Nucleus accumbens (tissue), 56 donors: ENCODE measurements at regions not wholly inside any gene's neighbourhood (a gene's known extent, or its start where the extent isn't known, plus 50 kb on each side); places are given as distances from the start of the nearest gene placed in this dataset.
"Not testable (repeated sequence)": the region's sequence is repeated elsewhere in the genome, so short reads cannot be mapped to it uniquely, and the experiment has no call there.

Experiments used
- DNase-seq, 56 donors: peaks; one replicate each; lab custom pipeline; 2025; lab: John Stamatoyannopoulos, UW

- no peak for DNase-seq
These were observed 909.7 kb upstream of the AUTS2 start for GRCh38 chr7:68688416-68689086.

DNA sequence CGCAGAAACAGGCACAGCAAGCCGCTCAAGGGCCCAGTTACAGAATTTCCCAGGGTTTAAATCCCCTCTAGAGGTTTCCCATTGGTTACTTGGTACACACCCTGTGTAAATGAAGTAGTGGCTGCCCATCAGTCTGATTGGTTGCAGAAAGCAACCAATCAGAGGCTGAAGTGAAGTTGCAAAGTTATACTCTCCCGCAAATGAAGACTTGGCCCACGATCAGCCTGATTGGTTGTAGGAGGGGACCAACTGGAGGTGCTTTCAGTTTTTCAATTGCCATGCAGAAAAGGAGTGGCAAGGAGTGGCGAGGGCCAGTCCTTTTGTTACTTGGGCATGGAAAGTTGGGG, 909.2 kb upstream of the AUTS2 start:
- no peak for DNase-seq

- no peak for DNase-seq
These were observed 906.7 kb upstream of the AUTS2 start for GRCh38 chr7:68691261-68692216.

DNA sequence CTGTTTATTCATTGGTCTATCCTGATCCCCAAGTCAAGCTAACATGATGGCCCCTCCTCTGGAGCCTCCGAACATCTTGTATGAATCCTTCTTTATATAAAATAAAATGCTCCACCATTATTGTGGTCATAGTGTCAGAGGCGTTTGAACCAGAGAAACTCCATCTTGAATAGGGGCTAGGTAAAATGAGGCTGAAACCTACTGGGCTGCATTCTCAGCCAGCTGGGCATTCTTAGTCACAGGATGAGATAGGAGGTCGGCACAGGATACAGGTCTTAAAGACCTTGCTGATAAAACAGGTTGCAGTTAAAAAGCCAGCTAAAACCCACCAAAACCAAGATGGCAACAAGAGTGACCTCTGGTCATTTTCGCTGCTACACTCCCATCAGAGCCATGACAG, 905.8 kb upstream of the AUTS2 start:
- no peak for DNase-seq

- DNase-seq, result no peak
These were observed 903.6 kb upstream of the AUTS2 start for GRCh38 chr7:68694656-68695055.

DNA sequence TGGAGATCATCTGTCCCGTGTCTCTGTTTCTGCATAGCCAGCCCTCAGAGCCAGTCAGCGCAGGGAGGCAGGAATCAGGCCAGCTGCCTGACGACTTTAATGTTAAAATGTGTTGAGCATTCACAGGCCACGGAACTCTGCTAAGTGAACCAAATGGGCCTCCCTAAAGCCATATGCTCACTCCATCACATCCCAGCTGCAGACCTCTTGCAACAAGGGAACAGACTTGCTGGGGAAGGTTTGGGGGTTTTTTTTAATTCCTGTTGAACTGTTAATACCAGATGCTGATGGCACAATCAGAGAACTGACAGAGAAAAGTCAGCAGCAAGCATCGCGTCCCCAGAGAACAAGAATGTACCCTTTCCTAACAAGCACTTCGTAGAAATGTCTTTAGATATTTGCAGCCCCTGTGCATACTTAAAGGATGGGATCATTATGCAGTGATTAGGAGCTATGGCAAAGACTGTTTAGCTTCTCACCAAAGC, 900.4 kb upstream of the AUTS2 start:
- DNase-seq, result no peak

DNA sequence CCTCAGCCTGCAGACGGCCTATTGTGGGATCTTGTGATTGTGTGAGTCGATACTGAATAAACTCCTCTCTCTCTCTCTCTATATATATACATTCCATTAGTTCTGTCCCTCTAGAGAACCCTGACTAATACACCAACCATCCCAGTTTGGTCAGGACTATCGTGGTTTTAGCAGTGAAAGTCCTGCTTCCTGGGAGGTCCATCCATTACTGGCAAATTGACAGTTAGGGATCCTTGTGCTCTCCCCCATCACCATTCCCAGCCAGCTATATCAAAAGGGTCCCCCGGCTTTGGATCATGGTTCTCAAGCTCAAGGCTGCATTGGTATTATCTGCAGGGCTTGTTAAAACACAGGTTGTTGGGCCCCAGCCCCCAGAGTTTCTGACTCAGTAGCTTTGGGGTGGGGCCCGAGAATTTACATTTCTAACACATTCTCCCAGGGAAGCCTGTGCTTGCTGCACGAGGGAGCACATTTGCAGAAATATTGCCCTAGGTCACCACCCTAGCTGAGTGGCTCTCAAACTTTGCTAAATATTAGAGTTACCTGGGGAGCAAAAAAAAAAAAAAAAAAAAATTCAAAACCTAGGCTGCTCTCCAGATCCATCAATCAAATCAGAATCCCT, 899.1 kb upstream of the AUTS2 start:
- DNase-seq, result no peak

DNA sequence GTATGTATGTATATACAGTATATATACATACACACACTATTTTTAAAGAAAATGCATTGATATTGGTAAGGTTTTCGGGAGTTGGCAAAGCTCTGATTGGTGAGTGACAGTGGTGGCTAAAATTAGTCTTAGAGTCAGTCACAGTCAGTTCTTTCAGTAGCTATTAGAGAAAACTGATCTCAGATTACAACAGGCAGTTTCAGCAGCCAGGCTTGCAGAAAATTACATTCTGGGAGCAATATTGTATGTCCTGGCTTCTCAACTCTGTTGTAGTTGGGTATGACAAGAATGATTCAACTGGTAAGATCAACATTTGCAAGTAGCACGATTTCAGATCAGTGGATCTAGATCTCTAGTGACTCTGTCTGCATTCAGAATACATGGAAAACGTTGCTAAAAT, 897.9 kb upstream of the AUTS2 start:
- DNase-seq, result no peak

DNA sequence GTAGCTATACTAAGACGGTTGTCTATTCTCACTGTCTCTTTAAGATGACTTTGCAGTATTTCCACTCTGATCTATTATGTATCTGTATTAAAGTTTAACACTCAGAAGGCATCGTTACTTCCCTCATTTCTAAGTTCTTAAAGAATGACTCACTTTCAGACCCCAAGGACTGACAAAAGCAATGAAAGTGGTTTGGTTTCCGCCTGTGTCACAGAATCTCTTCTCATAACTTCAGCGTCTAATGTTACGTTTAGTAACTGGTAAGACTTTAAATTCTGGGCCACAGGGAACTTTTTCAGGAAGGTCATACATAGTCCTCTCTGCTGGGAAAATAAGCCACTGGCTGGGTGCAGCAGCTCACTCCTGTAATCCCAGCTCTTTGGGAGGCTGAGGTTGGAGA, 892.0 kb upstream of the AUTS2 start:
- no peak for DNase-seq

GRCh38 chr7:68707159-68707558, 891.1 kb upstream of the AUTS2 start:
- DNase-seq, result no peak

DNA sequence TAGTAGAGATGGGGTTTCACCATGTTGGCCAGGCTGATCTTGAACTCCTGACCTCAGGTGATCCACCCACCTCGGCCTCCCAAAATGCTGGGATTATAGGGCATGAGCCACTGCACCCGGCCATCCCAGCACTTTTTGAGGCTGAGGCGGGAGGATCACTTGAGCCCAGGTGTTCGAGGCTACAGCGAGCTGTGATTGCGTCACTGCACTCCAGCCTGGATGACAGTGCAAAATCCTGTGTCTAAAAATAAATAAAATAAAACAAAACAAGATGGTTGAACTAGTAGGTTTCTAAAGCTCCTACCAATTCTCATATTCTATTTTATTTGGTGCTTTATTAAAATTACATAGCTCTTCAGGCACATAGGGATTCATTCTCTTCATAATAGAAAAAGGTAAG, 890.3 kb upstream of the AUTS2 start:
- DNase-seq, result no peak

DNA sequence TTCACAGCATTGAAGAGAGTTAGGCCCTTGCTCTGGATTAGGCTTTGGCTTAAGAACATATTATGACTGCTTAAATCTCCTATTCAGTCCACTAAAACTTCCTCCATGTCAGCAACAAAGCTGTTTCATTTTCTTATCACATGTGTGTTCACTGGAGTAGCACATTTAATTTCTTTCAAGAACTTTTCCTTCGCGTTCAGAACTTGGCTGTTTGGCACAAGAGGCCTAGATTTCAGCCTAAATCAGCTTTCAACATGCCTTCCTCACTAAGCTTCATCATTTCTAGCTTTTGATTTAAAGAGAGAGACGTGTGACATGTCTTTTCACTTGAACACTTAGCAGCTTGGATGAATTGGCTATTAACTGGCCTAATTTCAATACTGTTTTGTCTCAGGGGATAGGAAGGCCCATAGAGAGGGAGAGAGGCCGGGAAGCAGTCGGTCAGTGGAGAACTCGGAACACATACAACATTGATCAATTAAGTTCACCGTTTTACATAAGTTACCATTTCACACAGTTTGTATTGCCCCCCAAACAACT, 885.2 kb upstream of the AUTS2 start:
- DNase-seq, result no peak

DNA sequence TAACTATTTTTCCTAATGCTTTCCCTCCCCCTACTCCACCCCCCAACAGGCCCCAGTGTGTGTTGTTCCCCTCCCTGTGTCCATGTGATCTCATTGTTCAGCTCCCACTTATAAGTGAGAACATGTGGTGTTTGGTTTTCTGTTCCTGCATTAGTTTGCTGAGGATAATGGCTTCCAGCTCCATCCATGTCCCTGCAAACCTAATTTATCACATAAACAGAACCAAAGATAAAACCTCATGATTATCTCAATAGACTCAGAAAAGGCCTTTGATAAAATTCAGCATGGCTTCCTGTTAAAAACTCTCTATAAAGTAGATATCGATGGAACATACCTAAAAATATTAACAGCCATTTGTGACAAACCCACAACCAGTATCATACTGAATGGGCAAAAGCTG, 884.1 kb upstream of the AUTS2 start:
- DNase-seq, result not testable (repeated sequence)

GRCh38 chr7:68715907-68716306, 882.4 kb upstream of the AUTS2 start:
- DNase-seq, result no peak

DNA sequence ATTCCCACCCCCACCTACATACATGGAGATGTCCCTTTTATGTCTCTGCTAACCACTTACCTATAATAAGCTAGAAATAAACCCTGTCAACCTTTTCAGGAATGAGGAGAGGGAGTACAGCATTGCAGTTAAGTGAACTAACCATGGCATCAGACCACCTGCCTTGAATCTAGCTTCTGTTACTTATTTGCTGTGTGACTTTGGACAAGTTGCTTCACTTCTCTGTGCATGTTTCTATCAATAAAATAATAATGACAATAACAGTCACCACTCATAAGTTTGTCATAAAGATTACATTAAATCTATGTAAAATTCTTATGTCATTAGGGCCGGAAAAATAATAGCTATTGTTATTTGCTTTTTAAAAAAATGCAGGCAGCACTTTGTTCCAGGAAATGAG, 881.1 kb upstream of the AUTS2 start:
- DNase-seq, result no peak

DNA sequence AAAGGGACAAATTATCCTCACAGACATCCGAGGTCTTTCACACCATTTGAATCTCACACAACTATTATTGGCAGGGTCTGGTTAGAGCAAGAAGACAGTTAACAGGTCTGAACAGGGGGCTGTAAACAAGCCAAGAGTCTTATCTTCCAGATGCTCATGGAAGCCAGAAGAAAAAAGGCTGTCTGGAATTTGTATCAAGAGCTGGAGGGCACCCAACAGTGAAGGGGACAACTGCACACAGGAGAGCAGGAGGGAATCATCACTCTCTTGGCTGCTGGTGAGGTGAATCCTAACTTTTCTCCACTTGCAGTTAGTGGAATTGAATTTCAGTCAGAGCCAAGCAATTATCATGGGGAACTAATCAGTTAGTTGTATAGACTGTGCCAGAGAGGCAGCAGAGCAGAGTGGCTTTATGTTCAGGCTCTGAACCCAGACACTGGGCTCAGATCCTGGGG, 880.2 kb upstream of the AUTS2 start:
- no peak for DNase-seq

- DNase-seq, result no peak
These were observed 877.6 kb upstream of the AUTS2 start for GRCh38 chr7:68720697-68721096.

DNA sequence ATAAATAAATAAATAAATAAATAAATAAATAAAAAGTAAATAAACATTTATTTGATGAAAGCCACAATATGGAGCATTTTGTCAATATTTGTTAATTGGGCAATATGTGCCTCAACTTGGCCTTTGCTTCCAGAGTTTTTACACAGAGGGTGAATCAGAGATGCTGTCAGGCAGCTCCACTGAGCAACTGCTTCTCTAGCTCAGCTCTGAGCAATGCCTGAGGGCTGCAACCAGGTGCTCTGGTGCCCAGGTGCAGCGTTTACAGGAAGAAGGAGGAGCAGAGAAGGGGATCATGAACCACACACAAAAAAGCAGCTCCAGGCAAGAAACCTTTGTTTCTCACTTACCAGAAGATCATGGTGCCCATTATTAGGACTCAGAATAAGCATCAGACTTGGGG, 876.2 kb upstream of the AUTS2 start:
- DNase-seq, result no peak

- DNase-seq, result no peak
These were observed 873.3 kb upstream of the AUTS2 start for GRCh38 chr7:68724965-68725364.

- no peak for DNase-seq
These were observed 872.2 kb upstream of the AUTS2 start for GRCh38 chr7:68725843-68726785.
